HG03457 (cell line): ENCODE measurements at regions not wholly inside any gene's neighbourhood (a gene's known extent, or its start where the extent isn't known, plus 50 kb on each side); places are given as distances from the start of the nearest gene placed in this dataset.

ENCODE experiments used
- ATAC-seq: cut with Tn5 transposase; IDR thresholded peaks from one replicate; pipeline ENCODE4 v1.9.1; 2021; ENCODE audit warnings: moderate number of reproducible peaks; ENCODE audit not compliant: unreplicated experiment

GRCh38 chr1:199383793-199384192, 643.7 kb upstream of the NR5A2 start:
- ATAC-seq, result no peak

GRCh38 chr1:199394856-199395255, 632.7 kb upstream of the NR5A2 start:
- ATAC-seq, result no peak

- ATAC-seq, result no peak
Observed at GRCh38 chr1:199396456-199396855, 631.1 kb upstream of the NR5A2 start.

GRCh38 chr1:199399996-199400724, 627.4 kb upstream of the NR5A2 start:
- peak; percentile 65 for ATAC-seq

GRCh38 chr1:199403531-199404116, 623.9 kb upstream of the NR5A2 start:
- no peak for ATAC-seq

GRCh38 chr1:199404191-199404590, 623.3 kb upstream of the NR5A2 start:
- no peak for ATAC-seq

- no peak for ATAC-seq
Observed at GRCh38 chr1:199404976-199405375, 622.5 kb upstream of the NR5A2 start.

GRCh38 chr1:199405634-199406196, 621.8 kb upstream of the NR5A2 start:
- ATAC-seq, result no peak

GRCh38 chr1:199410462-199410861, 617.0 kb upstream of the NR5A2 start:
- ATAC-seq, result no peak

GRCh38 chr1:199411506-199411905, 616.0 kb upstream of the NR5A2 start:
- ATAC-seq, result no peak

- no peak for ATAC-seq
Observed at GRCh38 chr1:199422206-199422605, 605.3 kb upstream of the NR5A2 start.

GRCh38 chr1:199447906-199448305, 579.6 kb upstream of the NR5A2 start:
- ATAC-seq, result no peak

GRCh38 chr1:199448646-199449045, 578.9 kb upstream of the NR5A2 start:
- no peak for ATAC-seq

- ATAC-seq, result no peak
Observed at GRCh38 chr1:199449221-199449620, 578.3 kb upstream of the NR5A2 start.

- no peak for ATAC-seq
Observed at GRCh38 chr1:199449681-199450080, 577.8 kb upstream of the NR5A2 start.

GRCh38 chr1:199452627-199453026, 574.9 kb upstream of the NR5A2 start:
- ATAC-seq, result no peak

- ATAC-seq, result no peak
Observed at GRCh38 chr1:199453723-199454122, 573.8 kb upstream of the NR5A2 start.

- ATAC-seq, result no peak
Observed at GRCh38 chr1:199460933-199461332, 566.6 kb upstream of the NR5A2 start.

GRCh38 chr1:199463521-199464127, 563.9 kb upstream of the NR5A2 start:
- ATAC-seq, result peak; percentile 56

GRCh38 chr1:199466961-199467360, 560.5 kb upstream of the NR5A2 start:
- ATAC-seq, result no peak

GRCh38 chr1:199472018-199472417, 555.5 kb upstream of the NR5A2 start:
- no peak for ATAC-seq

GRCh38 chr1:199472978-199473377, 554.5 kb upstream of the NR5A2 start:
- no peak for ATAC-seq
